ENCODE measurements at regions not wholly inside any gene's neighbourhood (a gene's known extent, or its start where the extent isn't known, plus 50 kb on each side); places are given as distances from the start of the nearest gene placed in this dataset.
A peak's percentile ranks its signal among the peaks of the same experiment; 100 is the strongest.
"Not testable (repeated sequence)": the region's sequence is repeated elsewhere in the genome, so short reads cannot be mapped to it uniquely, and the experiment has no call there.

- H3K4me3 ChIP-seq (ENCODE audit: low read depth, low read length), result no peak overlapping the region
- peak; percentile 94 for DNase-seq (ENCODE audit: low read depth)
- TF ChIP-seq CTCF (conservative IDR thresholded peaks at IDR 0.05; ENCODE audit: low read depth, low read length), result no peak
Measured at GRCh38 chr4:112082954-112083586, 62.2 kb upstream of the FAM241A start.

GRCh38 chr4:112083587-112084347 lies 61.5 kb upstream of the FAM241A start:
- no peak for DNase-seq (ENCODE audit: low read depth)
- no peak for TF ChIP-seq CTCF (conservative IDR thresholded peaks at IDR 0.05; ENCODE audit: low read depth, low read length)
- H3K4me3 ChIP-seq (ENCODE audit: low read depth, low read length), result no peak overlapping the region

- no peak for TF ChIP-seq CTCF (conservative IDR thresholded peaks at IDR 0.05; ENCODE audit: low read depth, low read length)
- no peak for DNase-seq (ENCODE audit: low read depth)
- H3K4me3 ChIP-seq (ENCODE audit: low read depth, low read length), result no peak overlapping the region
Measured at GRCh38 chr4:112085156-112086035, 59.9 kb upstream of the FAM241A start.

- H3K4me3 ChIP-seq (ENCODE audit: low read depth, low read length), result no peak overlapping the region
- no peak for DNase-seq (ENCODE audit: low read depth)
- no peak for TF ChIP-seq CTCF (conservative IDR thresholded peaks at IDR 0.05; ENCODE audit: low read depth, low read length)
Measured at GRCh38 chr4:112086036-112086434, 59.2 kb upstream of the FAM241A start.

GRCh38 chr4:112086661-112087060 lies 58.6 kb upstream of the FAM241A start:
- not testable (repeated sequence) for H3K4me3 ChIP-seq (ENCODE audit: low read depth, low read length); DNase-seq (ENCODE audit: low read depth)

- not testable (repeated sequence) for DNase-seq (ENCODE audit: low read depth); H3K4me3 ChIP-seq (ENCODE audit: low read depth, low read length)
Measured at GRCh38 chr4:112092330-112092729, 52.9 kb upstream of the FAM241A start.

GRCh38 chr4:112093636-112094202 lies 51.5 kb upstream of the FAM241A start:
- DNase-seq (ENCODE audit: low read depth), result no peak
- TF ChIP-seq CTCF (conservative IDR thresholded peaks at IDR 0.05; ENCODE audit: low read depth, low read length), result no peak
- H3K4me3 ChIP-seq (ENCODE audit: low read depth, low read length), result no peak overlapping the region
